Caco-2 (cell line): ENCODE measurements at regions not wholly inside any gene's neighbourhood (a gene's known extent, or its start where the extent isn't known, plus 50 kb on each side); places are given as distances from the start of the nearest gene placed in this dataset.

Experiments
- BruUV-seq: library from RNA; stranded (reverse); fragments of 400-500 nt; replicated peaks from 2 replicates; lab custom pipeline; 2021; lab: Mats Ljungman, UMichigan
- CTCF ChIA-PET: fragments of 300-600 bp; sonication (Branson Sonifier 250); formaldehyde crosslinking; loops from one replicate; lab custom pipeline; 2022; ENCODE audit warnings: antibody characterized with exemption; lab: Charles Lee
- POLR2A ChIA-PET: fragments of 300-600 bp; sonication (Branson Sonifier 250); formaldehyde crosslinking; loops from one replicate; lab custom pipeline; 2022; ENCODE audit warnings: antibody characterized with exemption; lab: Charles Lee
- DNase-seq, 2 experiments: peaks; one replicate each; pipeline versions ENCODE4 v3.0.0 to v3.0.0-alpha.2; 2020 to 2022
- H3K27me3 ChIP-seq: replicated peaks from 2 replicates; pipeline ENCODE4 v1.6.0; 2011; ENCODE audit warnings: low read length; ENCODE audit not compliant: control insufficient read depth, insufficient read depth
- H3K36me3 ChIP-seq: 2 replicates; pipeline ENCODE4 v1.5.1; 2011; ENCODE audit warnings: low read length; ENCODE audit not compliant: control insufficient read depth, insufficient read depth
- H3K4me1 ChIP-seq: fragments of 250-450 bp; sonication (Bioruptor Pico); 2 replicates; pipeline ENCODE4 v1.5.1; 2020; ENCODE audit warnings: mild to moderate bottlenecking
- H3K4me3 ChIP-seq: 2 replicates; pipeline ENCODE4 v1.5.1; 2011; ENCODE audit warnings: low read depth, mild to moderate bottlenecking, control low read depth, low read length
- H3K9me3 ChIP-seq: fragments of 250-450 bp; sonication (Bioruptor Pico); 2 replicates; pipeline ENCODE4 v1.5.1; 2020; ENCODE audit warnings: mild to moderate bottlenecking, moderate library complexity
- H3K27ac Mint-ChIP-seq: one replicate; pipeline ENCODE4 v1.8.0; 2022; ENCODE audit warnings: mixed read lengths; ENCODE audit not compliant: unreplicated experiment
- H3K27me3 Mint-ChIP-seq: one replicate; pipeline ENCODE4 v1.8.0; 2022; ENCODE audit warnings: mixed read lengths; ENCODE audit not compliant: insufficient read depth, unreplicated experiment
- H3K36me3 Mint-ChIP-seq: one replicate; pipeline ENCODE4 v1.8.0; 2022; ENCODE audit warnings: mild to moderate bottlenecking, mixed read lengths; ENCODE audit not compliant: insufficient read depth, unreplicated experiment
- H3K4me1 Mint-ChIP-seq: one replicate; pipeline ENCODE4 v1.8.0; 2022; ENCODE audit warnings: low read depth, mixed read lengths; ENCODE audit not compliant: unreplicated experiment
- H3K4me3 Mint-ChIP-seq: one replicate; pipeline ENCODE4 v1.8.0; 2022; ENCODE audit warnings: mild to moderate bottlenecking, moderate library complexity, mixed read lengths; ENCODE audit not compliant: unreplicated experiment
- H3K9me3 Mint-ChIP-seq: one replicate; pipeline ENCODE4 v1.8.0; 2022; ENCODE audit warnings: mixed read lengths; ENCODE audit not compliant: unreplicated experiment
- intact Hi-C: fragments of 100-400 bp; cut with micrococcal nuclease; formaldehyde crosslinking; loops from one replicate; pipeline ENCODE4 v1.10.0; 2022; ENCODE audit not compliant: unreplicated experiment
- TF ChIP-seq, protein P1 (sequence below), 2 experiments: fragments of 200-600 bp in 1 of 2; IDR thresholded peaks; 1 replicate in 1 of 2; 2 replicates in 1 of 2; pipeline versions ENCODE4 v1.5.1 to v1.8.0; 2011 to 2022; ENCODE audit warnings: antibody characterized with exemption in 1 of 2, control low read depth in 1 of 2, inconsistent platforms in 1 of 2, low read depth in 1 of 2, low read length in 1 of 2, mild to moderate bottlenecking in 1 of 2, moderate library complexity in 1 of 2; ENCODE audit not compliant: insufficient read depth in 1 of 2, severe bottlenecking in 1 of 2, unreplicated experiment in 1 of 2

DNA sequence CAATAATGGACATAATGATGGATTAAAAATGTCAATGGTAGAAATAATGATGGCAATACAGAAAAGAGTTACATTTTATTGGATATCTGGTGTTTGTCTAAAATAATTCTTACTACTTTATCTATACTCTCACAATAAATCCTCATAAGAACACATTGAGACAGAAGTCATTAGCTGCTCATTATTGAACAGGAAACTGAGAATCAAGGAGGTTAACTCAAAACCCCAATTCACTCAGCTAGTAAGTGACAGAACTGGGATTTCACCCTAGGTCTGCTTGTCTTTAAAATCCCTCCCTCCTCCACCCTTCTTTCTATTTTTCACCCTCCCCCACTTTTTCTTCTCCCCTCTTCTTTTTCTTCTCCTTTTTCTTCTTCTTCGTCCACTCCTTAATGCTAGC lies 285.8 kb upstream of the TNC start:
- H3K9me3 ChIP-seq, result no peaks in the 10 kb centered on the region; the same call in 1 of the 2 replicates
- DNase-seq, result no peak
- H3K27me3 ChIP-seq, result no peaks in the 10 kb centered on the region
- no peaks in the 10 kb centered on the region for H3K27me3 Mint-ChIP-seq
- H3K4me3 ChIP-seq, result no peak overlapping the region
- H3K9me3 Mint-ChIP-seq, result peaks cover 9% of the 10 kb centered on the region
- POLR2A ChIA-PET, result no interaction called here
- intact Hi-C loops, result no loop called here
- CTCF ChIA-PET, result no interaction called here
- H3K4me1 ChIP-seq, result no peaks in the 10 kb centered on the region
- no peaks in the 10 kb centered on the region for H3K36me3 Mint-ChIP-seq
- H3K4me3 Mint-ChIP-seq, result no peak overlapping the region
- no peaks in the 10 kb centered on the region for H3K36me3 ChIP-seq
- H3K4me1 Mint-ChIP-seq, result no peaks in the 10 kb centered on the region
- no peak overlapping the region for H3K27ac Mint-ChIP-seq
- TF ChIP-seq, protein P1, sequence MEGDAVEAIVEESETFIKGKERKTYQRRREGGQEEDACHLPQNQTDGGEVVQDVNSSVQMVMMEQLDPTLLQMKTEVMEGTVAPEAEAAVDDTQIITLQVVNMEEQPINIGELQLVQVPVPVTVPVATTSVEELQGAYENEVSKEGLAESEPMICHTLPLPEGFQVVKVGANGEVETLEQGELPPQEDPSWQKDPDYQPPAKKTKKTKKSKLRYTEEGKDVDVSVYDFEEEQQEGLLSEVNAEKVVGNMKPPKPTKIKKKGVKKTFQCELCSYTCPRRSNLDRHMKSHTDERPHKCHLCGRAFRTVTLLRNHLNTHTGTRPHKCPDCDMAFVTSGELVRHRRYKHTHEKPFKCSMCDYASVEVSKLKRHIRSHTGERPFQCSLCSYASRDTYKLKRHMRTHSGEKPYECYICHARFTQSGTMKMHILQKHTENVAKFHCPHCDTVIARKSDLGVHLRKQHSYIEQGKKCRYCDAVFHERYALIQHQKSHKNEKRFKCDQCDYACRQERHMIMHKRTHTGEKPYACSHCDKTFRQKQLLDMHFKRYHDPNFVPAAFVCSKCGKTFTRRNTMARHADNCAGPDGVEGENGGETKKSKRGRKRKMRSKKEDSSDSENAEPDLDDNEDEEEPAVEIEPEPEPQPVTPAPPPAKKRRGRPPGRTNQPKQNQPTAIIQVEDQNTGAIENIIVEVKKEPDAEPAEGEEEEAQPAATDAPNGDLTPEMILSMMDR (IDR thresholded peaks at IDR 0.05; ENCODE audit: insufficient read depth in 1 of 2, low read depth in 1 of 2, low read length in 1 of 2, severe bottlenecking in 1 of 2, unreplicated experiment in 1 of 2), result no peak
- BruUV-seq, result no TSS peak

DNA sequence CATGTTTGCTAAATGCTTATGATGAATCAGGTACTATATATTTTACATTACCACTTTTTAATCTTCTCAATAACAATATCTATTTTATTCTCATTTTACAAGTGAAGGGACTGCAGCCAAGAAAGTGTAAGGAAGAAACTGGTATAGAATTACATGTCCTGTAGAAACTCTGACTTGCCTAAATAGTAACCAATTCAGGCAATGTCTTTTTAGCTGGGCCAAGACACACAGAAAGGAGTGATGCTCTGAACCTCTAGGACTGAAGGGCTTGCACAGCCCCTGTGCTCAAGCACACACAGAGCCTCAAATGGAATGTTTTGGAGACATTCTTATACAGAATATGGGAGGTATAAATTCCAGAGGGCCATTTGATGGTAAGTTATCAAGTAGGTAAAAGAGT lies 286.4 kb upstream of the TNC start:
- no peaks in the 10 kb centered on the region for H3K27me3 ChIP-seq
- H3K9me3 ChIP-seq, result no peaks in the 10 kb centered on the region; the same call in 1 of the 2 replicates
- POLR2A ChIA-PET, result no interaction called here
- TF ChIP-seq, protein P1 (IDR thresholded peaks at IDR 0.05; ENCODE audit: insufficient read depth in 1 of 2, low read depth in 1 of 2, low read length in 1 of 2, severe bottlenecking in 1 of 2, unreplicated experiment in 1 of 2), result no peak
- peaks cover 15% of the 10 kb centered on the region for H3K9me3 Mint-ChIP-seq
- H3K4me3 ChIP-seq, result no peak overlapping the region
- no peaks in the 10 kb centered on the region for H3K36me3 ChIP-seq
- DNase-seq, result no peak
- CTCF ChIA-PET, result no interaction called here
- no peaks in the 10 kb centered on the region for H3K4me1 Mint-ChIP-seq
- BruUV-seq, result no TSS peak
- no peaks in the 10 kb centered on the region for H3K27me3 Mint-ChIP-seq
- no peaks in the 10 kb centered on the region for H3K4me1 ChIP-seq
- no peaks in the 10 kb centered on the region for H3K36me3 Mint-ChIP-seq
- no peak overlapping the region for H3K27ac Mint-ChIP-seq
- H3K4me3 Mint-ChIP-seq, result no peak overlapping the region
- intact Hi-C loops, result no loop called here

DNA sequence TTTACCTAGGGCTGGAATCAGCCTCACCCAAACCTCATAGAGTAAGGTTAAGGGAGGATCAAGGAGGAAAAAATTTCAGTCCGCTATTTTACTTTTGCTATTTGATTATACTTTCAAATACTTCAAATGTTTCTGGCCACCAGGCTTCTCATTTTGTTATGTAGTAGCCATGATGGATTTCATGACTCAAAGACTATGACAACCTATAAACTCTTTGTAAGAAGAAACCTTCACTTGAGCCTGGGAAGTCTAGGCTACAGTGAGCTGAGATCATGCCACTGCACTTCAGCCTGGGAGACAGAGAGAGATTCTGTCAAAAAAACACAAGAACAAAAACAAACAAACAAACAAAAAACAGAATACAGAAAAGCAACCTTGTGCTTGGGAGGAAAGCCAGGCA lies 293.6 kb upstream of the TNC start:
- Mint-ChIP-seq H3K4me1 (no peaks in the 10 kb centered on the region), H3K36me3 (no peaks in the 10 kb centered on the region), H3K9me3 (peaks cover 25% of the 10 kb centered on the region), H3K27ac (no peak overlapping the region), H3K4me3 (no peak overlapping the region), H3K27me3 (peaks cover 2% of the 10 kb centered on the region)
- no peaks in the 10 kb centered on the region for H3K9me3 ChIP-seq
- CTCF ChIA-PET, result no interaction called here
- POLR2A ChIA-PET, result no interaction called here
- no peak for DNase-seq
- intact Hi-C loops, result no loop called here
- H3K4me1 ChIP-seq, result no peaks in the 10 kb centered on the region
- no peak overlapping the region for H3K4me3 ChIP-seq
- BruUV-seq, result no TSS peak
- no peaks in the 10 kb centered on the region for H3K36me3 ChIP-seq
- H3K27me3 ChIP-seq, result no peaks in the 10 kb centered on the region
- TF ChIP-seq, protein P1 (IDR thresholded peaks at IDR 0.05; ENCODE audit: insufficient read depth in 1 of 2, low read depth in 1 of 2, low read length in 1 of 2, severe bottlenecking in 1 of 2, unreplicated experiment in 1 of 2), result no peak
